ENCODE measurements at regions not wholly inside any gene's neighbourhood (a gene's known extent, or its start where the extent isn't known, plus 50 kb on each side); places are given as distances from the start of the nearest gene placed in this dataset.

GRCh38 chr12:59122784-59123183 is 202.5 kb upstream of the LRIG3 start:
- TF ChIP-seq CTCF (conservative IDR thresholded peaks at IDR 0.05; ENCODE audit: low read length) (no peak), EZH2phosphoT487 (IDR thresholded peaks at IDR 0.05; ENCODE audit: borderline replicate concordance) (no peak)
